ENCODE measurements at regions not wholly inside any gene's neighbourhood (a gene's known extent, or its start where the extent isn't known, plus 50 kb on each side); places are given as distances from the start of the nearest gene placed in this dataset.

GRCh38 chr6:14286634-14287428, 169.3 kb downstream of the CD83 start:
- TF ChIP-seq POLR2AphosphoS5 (IDR thresholded peaks at IDR 0.05; ENCODE audit: low read depth, low read length) = no peak
- no peak for TF ChIP-seq CTCF (IDR thresholded peaks at IDR 0.05)
- TF ChIP-seq SMC3 (IDR thresholded peaks at IDR 0.05; ENCODE audit: low read depth, low read length) = no peak

Measured in SK-N-SH (cell line).